GM19238 (cell line): ENCODE measurements at regions not wholly inside any gene's neighbourhood (a gene's known extent, or its start where the extent isn't known, plus 50 kb on each side); places are given as distances from the start of the nearest gene placed in this dataset.

Source experiments
- DNase-seq: peaks from one replicate; pipeline ENCODE4 v3.0.0; 2011; ENCODE audit warnings: low spot score; ENCODE audit not compliant: insufficient read length

DNA sequence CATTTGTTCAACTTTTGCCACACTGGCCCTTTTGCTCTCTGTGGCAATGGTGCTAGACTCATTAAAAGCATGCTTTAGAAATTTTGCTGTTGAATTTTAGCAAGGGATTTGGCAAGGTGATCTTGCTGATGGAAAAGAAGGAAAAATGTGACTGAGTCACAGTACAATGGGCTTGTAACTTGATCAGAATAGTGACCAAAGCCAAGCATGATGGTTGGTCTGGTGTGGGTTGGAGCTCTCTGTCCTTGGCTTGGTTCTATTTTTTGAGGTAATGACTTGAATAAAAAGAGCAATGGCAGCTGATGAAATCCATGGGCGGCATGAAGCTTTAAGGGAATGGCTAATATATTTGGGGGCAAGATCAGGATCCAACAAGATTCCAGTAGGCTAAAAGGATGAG, 114.4 kb upstream of the ZNF366 start:
- no peak for DNase-seq

DNA sequence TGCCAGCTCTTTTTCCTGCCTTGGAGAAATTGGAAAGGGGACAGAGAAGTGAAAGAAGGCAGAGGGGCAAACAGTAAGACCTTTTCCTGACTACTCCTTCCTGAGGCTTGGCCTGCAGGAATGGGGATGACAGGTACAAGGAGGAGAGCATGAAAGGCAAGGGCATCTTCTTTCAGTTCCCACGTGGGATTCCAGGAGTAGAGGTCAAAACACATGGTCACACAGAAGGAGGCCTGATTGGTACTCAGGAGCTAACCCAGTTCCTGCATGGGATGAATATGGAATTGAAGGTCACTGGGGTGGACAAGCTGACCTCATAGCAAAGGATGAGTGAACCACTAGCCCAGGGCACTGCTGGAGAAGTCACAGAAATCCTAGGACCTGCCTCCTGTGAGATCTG, 112.5 kb upstream of the ZNF366 start:
- DNase-seq = no peak

DNA sequence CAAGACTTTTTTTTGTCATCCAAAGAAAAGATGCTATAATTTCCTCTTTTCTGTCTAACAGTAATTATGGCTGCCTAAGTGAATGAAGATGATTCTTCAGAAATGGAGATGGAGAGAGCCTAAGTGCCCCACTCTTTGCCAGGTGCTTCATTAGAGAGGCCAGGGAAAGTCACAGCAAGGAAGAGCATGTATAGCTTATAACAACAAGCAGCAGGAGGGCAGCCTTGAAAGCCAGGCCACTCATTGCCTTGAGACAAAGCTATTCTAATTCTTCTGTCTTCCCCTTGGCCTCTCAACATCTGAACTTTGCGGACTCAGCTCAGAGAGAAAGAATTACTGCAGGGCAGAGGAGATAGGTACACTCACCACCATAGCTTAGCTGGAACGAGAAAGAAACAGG, 112.0 kb upstream of the ZNF366 start:
- no peak for DNase-seq

DNA sequence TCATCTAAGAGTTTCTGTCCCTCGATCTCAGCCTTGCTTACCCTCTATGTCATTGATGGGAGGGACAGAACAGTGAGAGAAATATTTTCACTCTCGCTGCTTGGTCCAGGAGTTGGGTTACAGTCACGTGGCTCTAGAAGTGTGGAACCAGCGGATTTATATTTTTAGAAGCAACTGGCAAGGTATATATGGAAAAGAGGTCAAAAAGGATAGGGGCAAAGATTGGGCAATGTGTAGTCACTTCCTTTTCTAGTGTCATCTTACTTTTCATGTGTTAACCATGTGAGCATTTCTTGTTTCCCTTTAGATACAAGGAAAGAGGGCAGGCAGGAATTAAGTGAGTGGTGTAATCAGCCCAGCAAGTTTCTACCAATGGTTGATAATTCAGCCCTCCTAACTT, 111.5 kb upstream of the ZNF366 start:
- DNase-seq = no peak

DNA sequence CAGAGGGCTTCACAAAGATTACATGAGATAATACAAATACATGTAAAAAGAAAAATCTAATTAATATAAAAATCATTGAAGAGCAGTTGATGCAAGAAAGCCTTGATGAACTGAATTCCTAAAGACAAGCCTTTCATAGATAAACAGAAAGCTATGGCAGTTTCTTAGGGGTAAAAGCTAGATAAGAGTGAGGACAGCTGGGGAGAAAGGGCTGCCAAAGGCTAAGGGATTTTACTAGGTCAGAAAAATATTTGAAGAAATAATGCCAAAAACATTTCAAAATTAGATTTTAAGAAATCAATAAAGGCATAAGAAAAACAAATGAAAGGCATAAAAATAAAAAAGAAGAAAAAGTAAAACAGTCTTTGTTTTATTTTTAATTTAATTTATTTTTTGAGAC, 107.9 kb upstream of the ZNF366 start:
- DNase-seq = no peak

DNA sequence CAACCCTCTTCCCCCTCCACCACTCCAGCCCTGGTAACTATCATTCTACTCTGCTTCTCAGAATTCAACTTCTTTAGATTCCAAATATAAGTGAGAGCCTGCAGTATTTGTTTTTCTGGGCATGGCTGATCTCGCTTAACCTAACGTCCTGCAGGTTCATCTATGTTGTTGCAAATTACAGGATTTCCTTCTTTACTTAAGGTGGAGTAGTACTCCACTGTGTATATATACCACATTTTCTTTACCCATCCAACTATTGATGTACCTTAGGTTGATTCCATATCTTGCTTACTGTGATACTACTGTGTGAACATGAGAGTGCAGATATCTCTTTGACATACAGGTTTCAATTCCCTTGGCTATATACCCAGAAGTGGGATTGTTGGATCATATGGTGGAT, 106.3 kb upstream of the ZNF366 start:
- DNase-seq = no peak

DNA sequence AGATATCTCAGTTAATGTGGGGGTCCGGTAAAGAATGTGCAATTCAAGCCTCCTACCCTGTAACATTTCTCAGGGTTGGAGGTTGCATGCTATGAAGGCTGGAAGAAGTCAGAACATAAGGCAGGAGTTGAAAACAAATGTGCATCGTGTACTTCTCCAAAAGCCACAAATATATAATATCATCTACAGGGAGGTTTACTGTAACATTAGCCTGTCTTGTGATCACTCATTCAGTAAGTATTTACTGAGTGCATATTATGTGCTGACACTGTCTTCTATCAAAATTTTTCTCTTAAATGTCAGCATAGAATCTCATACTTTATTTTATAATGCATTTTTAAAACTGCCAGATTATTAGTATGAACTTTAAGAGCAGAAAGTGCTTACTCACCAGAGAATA, 105.6 kb upstream of the ZNF366 start:
- no peak for DNase-seq

DNA sequence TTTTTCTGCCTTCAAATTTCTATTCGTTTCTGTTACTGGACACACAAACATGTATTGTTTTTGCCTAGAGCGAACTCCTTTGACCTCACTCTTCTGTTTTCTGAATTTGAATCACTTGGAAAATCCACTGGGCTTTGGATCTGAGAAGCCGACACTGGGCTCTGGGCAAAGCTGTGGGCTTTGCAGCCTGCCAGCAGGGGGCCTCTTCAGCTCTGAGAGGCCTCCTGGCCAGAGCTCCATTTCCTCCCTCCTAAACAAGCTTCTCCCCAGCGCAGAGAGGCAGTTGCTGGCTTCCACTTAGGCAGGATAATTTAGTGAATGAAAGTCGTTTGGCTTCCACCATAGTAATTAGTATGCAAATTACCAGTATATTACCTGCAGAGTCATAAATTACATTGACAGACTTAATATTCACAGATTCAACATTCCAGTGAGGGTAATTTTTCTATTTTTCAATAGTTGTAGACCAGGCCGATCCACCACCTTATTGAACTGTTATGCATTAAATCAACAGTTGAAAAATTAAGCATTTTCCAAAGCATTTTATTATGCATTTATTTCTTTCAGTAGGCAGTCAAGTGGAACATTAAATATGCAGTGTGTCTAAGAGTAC, 104.0 kb upstream of the ZNF366 start:
- peak; percentile 45 for DNase-seq

DNA sequence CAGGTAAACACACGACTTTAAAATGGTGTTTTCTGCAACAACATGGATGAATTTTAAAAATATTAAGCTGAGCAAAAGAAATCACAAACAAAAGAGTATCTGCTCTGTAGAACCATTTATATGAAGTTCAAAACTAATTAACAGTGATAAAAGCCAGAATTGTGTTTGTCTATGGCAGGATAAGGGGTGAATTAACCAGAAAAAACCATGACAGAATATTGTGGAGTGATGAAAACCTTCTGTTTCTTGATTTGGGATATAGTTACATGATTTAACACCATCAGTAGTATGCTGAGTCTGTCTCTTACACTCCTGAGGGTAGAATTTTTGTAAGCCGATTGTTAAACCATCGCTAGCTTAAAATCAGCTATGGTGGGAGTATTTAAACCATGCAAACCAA, 101.7 kb upstream of the ZNF366 start:
- DNase-seq = no peak

DNA sequence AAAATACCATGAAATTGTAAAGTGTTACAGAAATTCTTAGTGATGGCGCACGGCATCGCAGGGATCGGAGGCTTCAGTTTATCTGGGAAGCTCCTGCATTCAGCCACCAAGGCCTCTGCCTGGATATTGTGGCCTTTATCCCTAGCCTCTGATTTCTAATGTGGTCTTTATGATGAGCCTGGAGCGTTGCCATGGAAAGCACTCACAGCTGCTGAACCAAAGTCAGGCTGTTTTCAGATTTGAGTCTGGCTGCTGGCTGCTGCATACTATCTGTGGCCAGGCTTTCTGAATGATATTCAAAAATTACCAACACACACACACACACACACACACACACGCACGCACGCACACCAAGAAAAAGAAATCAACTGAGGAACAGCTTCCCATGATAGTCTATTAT, 101.1 kb upstream of the ZNF366 start:
- DNase-seq = no peak

DNA sequence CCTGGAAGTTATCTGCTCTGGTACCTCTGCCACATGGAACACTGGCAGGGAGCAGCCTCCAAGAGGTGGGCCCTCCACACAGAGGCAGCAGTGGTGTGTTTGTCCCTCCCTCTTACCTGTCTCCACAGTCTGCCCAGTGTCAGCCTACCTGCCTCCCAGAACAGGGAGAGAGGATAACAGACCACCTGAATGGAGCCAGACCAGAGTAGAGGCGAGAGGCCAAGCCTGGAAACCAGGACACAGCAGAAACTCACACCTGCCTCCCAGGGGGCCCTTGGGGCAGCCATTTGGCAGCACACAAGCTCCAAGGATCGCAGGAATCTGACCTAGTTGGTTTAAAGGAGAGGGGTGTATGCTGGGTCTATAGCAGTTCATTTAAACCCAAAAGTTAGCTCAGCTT, 100.2 kb upstream of the ZNF366 start:
- DNase-seq = no peak

DNA sequence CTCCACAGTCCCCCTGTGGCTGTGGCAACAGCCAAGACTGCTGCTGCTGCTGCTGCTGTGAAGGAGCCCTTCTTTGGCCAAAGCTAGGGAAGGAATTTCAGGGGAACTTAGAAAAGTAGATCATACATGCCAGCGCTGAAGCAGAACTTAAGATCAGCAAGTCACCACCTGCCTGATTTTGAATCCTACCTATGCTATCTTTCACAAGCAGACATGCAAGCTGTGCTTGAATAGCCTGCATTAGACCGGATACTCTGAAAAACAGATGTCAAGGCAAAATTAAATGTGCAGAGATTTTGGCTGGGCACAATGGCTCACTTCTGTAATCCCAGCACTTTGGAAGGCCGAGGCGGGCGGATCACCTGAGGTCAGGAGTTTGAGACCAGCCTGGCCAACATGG, 99.3 kb upstream of the ZNF366 start:
- no peak for DNase-seq

DNA sequence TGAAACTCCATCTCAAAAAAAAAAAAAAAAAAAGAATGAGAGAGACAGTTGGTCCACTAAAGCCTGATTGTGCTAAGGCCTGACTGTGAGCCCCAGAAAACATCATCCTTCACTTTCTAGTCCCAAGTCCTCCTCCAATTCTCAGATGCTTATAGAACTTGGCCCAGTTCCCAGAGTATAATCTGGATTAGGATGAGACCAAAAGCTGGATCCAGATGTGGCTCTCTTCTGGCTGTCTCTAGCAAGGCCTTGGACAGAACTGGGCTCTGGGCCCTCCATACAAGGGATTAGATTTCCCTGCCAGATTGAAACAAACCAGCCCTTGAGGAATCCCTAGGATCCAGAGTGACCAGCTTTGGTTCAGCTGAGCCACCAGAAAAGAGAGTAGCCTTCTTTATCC, 98.4 kb upstream of the ZNF366 start:
- no peak for DNase-seq

DNA sequence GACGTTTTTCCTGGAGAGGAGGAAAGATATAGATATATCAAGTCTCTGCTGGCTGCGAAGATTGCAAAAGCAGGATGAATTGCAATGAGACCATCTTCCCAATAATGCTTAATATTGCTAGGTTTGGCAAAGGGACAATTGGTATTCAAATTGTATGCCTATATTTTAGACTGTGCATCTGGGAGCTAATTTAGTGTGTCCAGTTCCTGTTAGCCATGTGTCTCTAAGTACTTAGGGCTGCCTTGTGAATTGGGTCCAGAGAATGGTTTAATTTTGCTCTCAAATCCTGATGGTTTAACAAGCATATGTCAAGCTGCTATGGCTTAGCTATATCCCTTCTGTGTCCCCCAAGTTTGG, 97.6 kb upstream of the ZNF366 start:
- no peak for DNase-seq

DNA sequence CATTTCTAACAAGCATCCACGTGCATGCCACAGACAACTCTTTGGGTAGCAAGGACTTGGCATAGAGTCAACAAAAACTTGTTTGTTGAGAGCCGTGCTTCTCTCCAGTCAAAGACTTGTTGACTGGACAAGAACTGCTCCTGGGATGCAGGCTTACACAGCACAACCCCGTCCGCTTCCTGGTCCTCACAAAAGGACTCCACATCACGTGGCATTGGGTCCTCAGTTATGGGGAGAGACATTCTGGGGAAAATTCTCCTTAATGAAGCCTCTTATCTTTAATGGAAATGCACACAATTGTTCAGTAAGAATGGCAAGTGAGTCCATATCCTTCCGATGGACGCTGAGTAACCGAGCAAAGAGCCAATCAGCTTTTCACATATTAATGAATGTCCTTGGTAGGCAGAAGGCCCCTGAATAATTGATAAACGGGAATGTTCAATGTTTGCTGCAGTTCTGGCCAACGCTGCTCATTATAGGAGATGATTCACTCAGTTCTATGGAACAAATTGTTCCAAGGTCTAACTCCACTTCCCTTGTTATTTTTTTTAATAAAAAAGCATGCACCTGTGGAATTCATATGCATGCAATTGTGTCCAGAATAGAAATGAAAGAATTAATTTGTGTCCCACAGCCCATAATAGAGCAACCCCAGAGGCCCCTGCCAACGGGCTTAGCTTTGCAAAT, 97.0 kb upstream of the ZNF366 start:
- no peak for DNase-seq

DNA sequence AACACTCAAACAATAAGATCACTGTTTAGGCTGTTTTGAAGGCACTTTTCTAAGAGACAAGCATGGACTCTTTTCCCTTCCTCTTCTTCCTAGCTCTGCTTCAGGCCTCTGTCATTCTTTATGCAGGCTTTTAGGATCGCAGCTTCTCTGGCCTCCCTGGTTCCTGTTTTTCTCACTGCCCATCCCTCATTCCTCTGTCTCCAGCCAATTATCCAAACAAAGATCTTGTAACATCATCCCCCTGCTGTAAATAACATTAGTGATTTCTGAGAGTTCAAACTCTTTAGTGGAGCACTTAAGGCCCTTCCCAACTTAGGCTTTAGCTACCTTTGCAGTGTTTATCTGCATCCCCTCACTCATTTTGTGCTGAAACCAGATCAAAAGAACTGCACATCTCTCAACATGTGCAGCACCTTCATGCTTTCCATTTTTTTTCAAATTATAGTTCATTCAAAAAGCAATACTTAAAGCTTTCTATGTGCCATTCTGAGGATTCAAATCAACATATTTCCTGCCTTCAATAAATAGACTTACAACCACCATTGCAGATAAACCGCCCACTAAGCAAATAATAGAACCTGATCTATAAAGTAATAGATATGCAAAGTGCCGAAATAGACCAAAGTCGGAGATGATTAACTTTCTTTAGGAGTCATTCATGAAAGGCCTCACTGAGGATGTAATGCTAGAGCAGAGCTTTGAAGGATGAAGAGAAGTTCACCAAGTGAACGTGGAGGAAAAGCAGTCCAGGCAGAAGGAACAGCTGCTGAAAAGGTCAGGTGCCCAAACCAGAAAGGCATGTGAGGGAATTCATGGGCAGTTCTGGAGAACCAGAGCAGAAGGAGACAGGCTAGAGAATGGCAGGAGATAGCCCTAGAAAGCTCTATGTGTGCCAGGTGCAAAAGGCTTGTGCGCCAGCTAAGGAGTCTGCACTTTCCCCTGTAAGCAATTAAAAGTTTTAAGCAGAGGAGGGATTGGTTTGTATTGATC, 95.8 kb upstream of the ZNF366 start:
- no peak for DNase-seq

DNA sequence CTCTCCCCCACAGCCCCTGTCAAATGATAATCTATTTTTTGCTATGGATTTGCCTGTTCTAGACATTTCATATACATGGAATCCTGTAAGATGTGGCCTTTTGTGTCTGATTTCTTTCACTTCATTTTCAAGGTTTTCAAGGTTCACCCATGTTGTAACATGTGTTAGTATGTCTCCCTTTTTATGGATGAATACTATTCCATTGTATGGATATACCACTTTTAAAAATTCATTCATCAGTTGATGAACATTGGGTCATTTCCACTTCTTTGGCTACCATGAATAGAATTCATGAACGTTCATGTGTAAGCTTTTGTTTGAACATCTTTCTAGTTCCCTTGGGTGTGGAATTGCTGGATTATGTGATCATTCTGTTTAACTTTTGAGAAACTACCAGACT, 94.7 kb upstream of the ZNF366 start:
- no peak for DNase-seq

DNA sequence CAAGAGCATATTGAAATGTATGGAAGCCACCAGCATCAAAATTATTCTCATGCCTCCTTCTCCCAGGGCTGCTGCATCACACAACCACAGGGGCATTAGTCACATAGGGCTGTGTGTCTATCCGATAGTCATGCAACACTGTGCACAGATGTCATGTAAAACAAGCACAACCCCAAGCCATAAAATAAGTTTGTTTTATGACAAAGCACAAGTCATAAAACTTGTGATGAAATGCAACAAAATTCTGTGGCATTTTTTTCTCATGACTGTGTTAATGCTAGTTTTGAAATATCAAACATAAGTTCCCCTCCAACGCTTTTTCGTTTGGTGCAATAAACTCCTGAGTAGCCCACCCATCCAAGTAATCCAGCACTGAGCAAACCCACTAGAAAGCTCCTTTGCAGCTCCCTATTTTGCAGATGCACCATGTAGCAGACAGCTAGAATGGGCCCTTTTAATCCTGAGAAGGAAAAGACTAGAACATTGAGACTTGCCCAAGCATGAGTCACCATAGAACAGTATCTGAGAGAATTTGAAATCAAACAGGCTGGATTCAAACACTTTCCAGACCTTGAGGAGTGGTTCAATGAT, 93.3 kb upstream of the ZNF366 start:
- DNase-seq = no peak

DNA sequence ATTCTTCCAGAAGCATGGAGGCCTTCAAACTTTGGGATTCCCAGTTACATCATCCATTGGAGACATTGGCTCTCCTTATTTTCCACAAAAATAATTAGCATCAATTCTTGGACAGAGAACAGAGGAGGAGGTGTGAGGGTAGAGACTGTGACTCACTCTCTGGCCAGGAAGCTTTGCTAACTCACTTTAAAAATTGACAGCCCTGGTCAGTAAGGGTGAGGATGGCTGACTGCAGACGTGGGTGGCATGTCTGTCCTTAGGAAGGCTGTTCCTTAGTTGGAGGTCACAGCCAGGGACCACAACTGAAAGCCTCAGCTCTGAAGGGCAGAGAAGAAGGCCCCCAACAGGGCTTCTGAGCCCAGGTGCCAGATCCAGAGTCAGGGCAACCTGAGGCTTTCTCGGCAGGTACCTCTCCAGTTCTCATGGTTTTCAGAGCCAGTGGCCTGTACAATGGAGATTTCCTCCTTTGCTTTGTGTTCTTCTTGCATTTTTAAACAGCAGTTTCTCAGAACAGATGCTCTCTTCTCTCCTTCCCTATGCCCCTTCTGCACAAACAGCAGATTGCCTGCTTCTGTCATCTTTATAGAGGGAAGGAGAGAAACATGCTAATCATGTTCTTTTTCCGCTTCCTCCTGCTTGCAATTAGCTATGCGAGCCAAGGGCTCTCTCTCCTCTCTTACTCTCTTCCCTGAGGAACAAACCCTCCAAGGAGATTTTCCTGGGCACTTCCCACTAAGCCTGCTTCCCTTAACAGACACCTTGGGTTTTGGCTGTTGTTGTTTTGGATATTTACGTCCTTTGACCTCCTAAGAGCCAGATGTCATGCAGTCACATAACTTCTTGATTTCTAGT, 92.5 kb upstream of the ZNF366 start:
- no peak for DNase-seq

DNA sequence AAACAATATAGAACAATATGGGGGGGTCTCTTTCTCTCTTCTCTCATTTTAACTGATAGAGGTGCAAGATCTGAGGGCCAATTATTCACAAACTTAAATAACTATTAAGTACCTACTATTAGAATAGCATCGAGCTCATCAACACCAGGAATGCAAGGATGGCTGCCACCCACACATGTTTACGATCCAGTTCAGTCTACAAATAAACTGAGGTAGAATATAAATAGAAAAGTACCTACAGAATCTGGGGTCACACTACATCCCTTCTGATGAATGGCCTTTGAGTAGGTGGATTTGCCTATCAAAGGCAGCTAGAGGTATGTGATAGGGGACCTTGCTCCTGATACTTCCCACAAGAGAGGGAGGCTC, 91.8 kb upstream of the ZNF366 start:
- no peak for DNase-seq

DNA sequence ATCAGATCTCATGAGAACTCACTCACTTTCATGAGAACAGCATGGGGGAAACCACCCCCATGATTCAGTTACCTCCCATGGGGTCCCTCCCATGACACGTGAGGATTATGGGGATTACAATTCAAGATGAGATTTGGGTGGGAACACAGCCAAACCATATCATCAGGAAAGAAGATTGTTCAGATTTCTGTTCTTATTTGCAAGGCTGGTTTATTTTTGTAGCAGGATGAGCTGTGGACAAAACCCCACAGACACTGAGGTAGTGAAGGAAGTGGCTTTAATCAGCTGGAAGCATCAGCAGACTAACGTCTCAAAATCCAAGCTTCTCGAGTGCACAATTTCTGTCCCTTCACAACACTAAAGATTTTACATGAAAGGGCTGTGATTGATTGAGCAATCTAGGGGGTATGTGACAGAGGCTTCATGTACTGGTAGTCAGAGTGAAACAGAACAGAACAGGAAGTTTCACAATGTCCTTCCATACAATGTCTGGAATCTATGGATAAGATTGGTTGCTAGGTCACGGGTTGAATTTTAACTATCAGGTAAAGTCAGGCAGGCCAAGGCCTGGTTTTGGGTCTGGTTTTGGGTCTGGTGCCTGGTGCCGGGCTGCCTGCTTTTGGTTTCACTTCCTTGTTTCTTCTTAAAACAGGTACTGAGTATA, 91.3 kb upstream of the ZNF366 start:
- DNase-seq = no peak
